ENCODE measurements at regions not wholly inside any gene's neighbourhood (a gene's known extent, or its start where the extent isn't known, plus 50 kb on each side); places are given as distances from the start of the nearest gene placed in this dataset.

GRCh38 chr10:8180360-8181109, 126.0 kb downstream of the GATA3 start:
- TF ChIP-seq, protein P1, sequence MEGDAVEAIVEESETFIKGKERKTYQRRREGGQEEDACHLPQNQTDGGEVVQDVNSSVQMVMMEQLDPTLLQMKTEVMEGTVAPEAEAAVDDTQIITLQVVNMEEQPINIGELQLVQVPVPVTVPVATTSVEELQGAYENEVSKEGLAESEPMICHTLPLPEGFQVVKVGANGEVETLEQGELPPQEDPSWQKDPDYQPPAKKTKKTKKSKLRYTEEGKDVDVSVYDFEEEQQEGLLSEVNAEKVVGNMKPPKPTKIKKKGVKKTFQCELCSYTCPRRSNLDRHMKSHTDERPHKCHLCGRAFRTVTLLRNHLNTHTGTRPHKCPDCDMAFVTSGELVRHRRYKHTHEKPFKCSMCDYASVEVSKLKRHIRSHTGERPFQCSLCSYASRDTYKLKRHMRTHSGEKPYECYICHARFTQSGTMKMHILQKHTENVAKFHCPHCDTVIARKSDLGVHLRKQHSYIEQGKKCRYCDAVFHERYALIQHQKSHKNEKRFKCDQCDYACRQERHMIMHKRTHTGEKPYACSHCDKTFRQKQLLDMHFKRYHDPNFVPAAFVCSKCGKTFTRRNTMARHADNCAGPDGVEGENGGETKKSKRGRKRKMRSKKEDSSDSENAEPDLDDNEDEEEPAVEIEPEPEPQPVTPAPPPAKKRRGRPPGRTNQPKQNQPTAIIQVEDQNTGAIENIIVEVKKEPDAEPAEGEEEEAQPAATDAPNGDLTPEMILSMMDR (IDR thresholded peaks at IDR 0.05; ENCODE audit: partially characterized antibody, unreplicated experiment), result no peak
- no peak for DNase-seq
- Mint-ChIP-seq H3K4me1 (ENCODE audit: low read depth, unreplicated experiment) (peaks cover 2% of the 10 kb centered on the region), H3K27me3 (ENCODE audit: unreplicated experiment) (no peaks in the 10 kb centered on the region), H3K9me3 (ENCODE audit: unreplicated experiment) (no peaks in the 10 kb centered on the region), H3K4me3 (ENCODE audit: unreplicated experiment) (no peak overlapping the region), H3K27ac (ENCODE audit: unreplicated experiment) (no peak overlapping the region), H3K36me3 (ENCODE audit: unreplicated experiment) (no peaks in the 10 kb centered on the region)

- no peaks in the 10 kb centered on the region for H3K36me3 Mint-ChIP-seq (ENCODE audit: unreplicated experiment)
- H3K4me3 Mint-ChIP-seq (ENCODE audit: unreplicated experiment), result no peak overlapping the region
- peaks cover 2% of the 10 kb centered on the region for H3K4me1 Mint-ChIP-seq (ENCODE audit: low read depth, unreplicated experiment)
- H3K27me3 Mint-ChIP-seq (ENCODE audit: unreplicated experiment), result no peaks in the 10 kb centered on the region
- H3K9me3 Mint-ChIP-seq (ENCODE audit: unreplicated experiment), result no peaks in the 10 kb centered on the region
- DNase-seq, result no peak
- TF ChIP-seq, protein P1 (IDR thresholded peaks at IDR 0.05; ENCODE audit: partially characterized antibody, unreplicated experiment), result no peak
- H3K27ac Mint-ChIP-seq (ENCODE audit: unreplicated experiment), result no peak overlapping the region
These were observed 127.1 kb downstream of the GATA3 start for GRCh38 chr10:8181496-8182157.

DNA sequence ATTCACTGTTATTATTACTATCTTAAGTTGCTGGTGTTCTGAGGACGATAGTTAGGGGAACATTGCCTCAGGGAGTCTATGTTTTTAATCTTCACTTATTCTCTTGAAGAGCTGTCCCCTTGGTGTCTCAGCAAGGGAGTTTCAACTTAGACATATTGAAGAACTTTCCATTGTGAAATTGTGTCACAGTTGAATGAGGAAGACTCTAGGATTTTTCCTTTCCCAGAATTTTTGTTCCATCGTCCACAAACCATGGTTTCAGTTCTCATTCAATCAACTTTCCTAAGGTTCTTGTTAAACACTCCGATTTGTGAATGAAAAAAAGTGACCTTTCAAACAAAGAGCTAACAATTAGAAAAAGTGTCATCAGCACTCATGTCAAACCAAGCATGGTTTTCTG, 128.3 kb downstream of the GATA3 start:
- H3K36me3 Mint-ChIP-seq (ENCODE audit: unreplicated experiment), result no peaks in the 10 kb centered on the region
- no peak overlapping the region for H3K4me3 Mint-ChIP-seq (ENCODE audit: unreplicated experiment)
- peaks cover 2% of the 10 kb centered on the region for H3K4me1 Mint-ChIP-seq (ENCODE audit: low read depth, unreplicated experiment)
- TF ChIP-seq, protein P1 (IDR thresholded peaks at IDR 0.05; ENCODE audit: partially characterized antibody, unreplicated experiment), result no peak
- no peaks in the 10 kb centered on the region for H3K27me3 Mint-ChIP-seq (ENCODE audit: unreplicated experiment)
- H3K27ac Mint-ChIP-seq (ENCODE audit: unreplicated experiment), result no peak overlapping the region
- H3K9me3 Mint-ChIP-seq (ENCODE audit: unreplicated experiment), result no peaks in the 10 kb centered on the region
- DNase-seq, result no peak

- Mint-ChIP-seq H3K9me3 (ENCODE audit: unreplicated experiment) (no peaks in the 10 kb centered on the region), H3K4me1 (ENCODE audit: low read depth, unreplicated experiment) (peaks cover 2% of the 10 kb centered on the region), H3K36me3 (ENCODE audit: unreplicated experiment) (no peaks in the 10 kb centered on the region), H3K27me3 (ENCODE audit: unreplicated experiment) (no peaks in the 10 kb centered on the region), H3K27ac (ENCODE audit: unreplicated experiment) (no peak overlapping the region), H3K4me3 (ENCODE audit: unreplicated experiment) (no peak overlapping the region)
- DNase-seq, result no peak
- TF ChIP-seq, protein P1 (IDR thresholded peaks at IDR 0.05; ENCODE audit: partially characterized antibody, unreplicated experiment), result no peak
These were observed 128.8 kb downstream of the GATA3 start for GRCh38 chr10:8183241-8183704.

GRCh38 chr10:8187171-8187666, 132.7 kb downstream of the GATA3 start:
- Mint-ChIP-seq H3K36me3 (ENCODE audit: unreplicated experiment) (no peaks in the 10 kb centered on the region), H3K4me3 (ENCODE audit: unreplicated experiment) (no peak overlapping the region), H3K4me1 (ENCODE audit: low read depth, unreplicated experiment) (peaks cover 6% of the 10 kb centered on the region), H3K9me3 (ENCODE audit: unreplicated experiment) (peaks cover 5% of the 10 kb centered on the region), H3K27me3 (ENCODE audit: unreplicated experiment) (no peaks in the 10 kb centered on the region), H3K27ac (ENCODE audit: unreplicated experiment) (no peak overlapping the region)
- TF ChIP-seq, protein P1 (IDR thresholded peaks at IDR 0.05; ENCODE audit: partially characterized antibody, unreplicated experiment), result no peak
- no peak for DNase-seq
